NCI-H2029 treated with DMSO at 0.1 percent for 48 hours (cell line): ENCODE measurements at regions not wholly inside any gene's neighbourhood (a gene's known extent, or its start where the extent isn't known, plus 50 kb on each side); places are given as distances from the start of the nearest gene placed in this dataset.

Source experiments
- DNase-seq: peaks from one replicate; lab custom pipeline; 2025; lab: John Stamatoyannopoulos, UW

GRCh38 chr7:22676385-22676784 is 50.6 kb upstream of the IL6 start:
- DNase-seq: no peak

- DNase-seq: no peak
Measured at GRCh38 chr7:22675917-22676343, 51.1 kb upstream of the IL6 start.

- no peak for DNase-seq
Measured at GRCh38 chr7:22675421-22675820, 51.6 kb upstream of the IL6 start.

GRCh38 chr7:22672846-22673680 is 53.9 kb upstream of the IL6 start:
- no peak for DNase-seq

DNA sequence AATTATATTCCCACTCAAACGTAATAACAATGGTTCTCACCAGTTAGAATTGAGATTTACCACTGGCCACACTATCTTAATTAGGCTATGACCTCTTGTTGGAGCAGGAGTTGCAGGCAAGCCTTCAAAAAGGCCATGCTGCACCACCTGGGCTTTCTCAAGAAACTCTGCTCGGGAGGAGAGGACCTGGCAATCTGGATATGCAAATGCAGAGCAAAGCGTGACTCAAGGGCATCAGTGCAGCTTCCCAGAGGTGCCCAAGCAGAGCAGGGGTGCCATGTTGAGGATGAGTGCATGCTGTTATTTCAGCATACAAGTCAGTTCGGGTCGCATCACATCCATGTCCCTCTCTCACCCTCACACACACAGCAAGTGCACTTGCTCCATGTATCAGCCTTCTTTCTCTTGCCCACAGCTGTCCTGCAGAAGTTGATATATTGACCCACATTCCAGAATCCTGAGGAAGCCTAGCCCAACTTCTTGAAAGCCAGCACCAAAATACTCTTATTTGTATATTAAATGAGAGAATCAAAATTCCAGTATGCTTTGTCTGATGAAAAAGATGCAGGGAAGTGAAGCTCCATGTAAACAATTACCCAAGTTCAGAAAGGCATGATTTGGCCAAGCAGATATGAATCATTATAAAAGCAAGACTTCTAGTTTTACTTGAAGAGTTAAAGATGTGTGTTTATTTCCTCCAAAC is 55.7 kb upstream of the IL6 start:
- DNase-seq: no peak

- DNase-seq: no peak
Measured at GRCh38 chr7:22670422-22670815, 56.6 kb upstream of the IL6 start.

GRCh38 chr7:22669692-22670421 is 57.1 kb upstream of the IL6 start:
- DNase-seq: no peak

GRCh38 chr7:22668971-22669401 is 58.0 kb upstream of the IL6 start:
- DNase-seq: no peak

GRCh38 chr7:22667562-22668239 is 59.3 kb upstream of the IL6 start:
- no peak for DNase-seq

DNA sequence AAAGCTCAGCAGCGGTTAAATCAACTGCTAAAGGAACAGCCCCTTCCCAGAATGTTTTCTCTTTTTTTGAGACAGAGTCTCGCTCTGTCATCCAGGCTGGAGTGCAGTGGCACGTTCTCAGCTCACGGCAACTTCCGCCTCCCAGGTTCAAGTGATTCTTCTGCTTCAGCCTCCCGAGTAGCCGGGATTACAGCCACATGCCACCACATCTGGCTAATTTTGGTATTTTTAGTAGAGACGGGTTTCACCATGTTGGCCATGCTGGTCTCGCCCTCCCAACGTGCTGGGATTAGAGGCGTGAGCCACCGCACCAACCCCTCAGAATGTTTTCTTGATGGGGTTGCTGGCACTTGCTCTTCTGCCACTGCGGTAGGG is 59.8 kb upstream of the IL6 start:
- DNase-seq: no peak

GRCh38 chr7:22666732-22667131 is 60.3 kb upstream of the IL6 start:
- no peak for DNase-seq

DNA sequence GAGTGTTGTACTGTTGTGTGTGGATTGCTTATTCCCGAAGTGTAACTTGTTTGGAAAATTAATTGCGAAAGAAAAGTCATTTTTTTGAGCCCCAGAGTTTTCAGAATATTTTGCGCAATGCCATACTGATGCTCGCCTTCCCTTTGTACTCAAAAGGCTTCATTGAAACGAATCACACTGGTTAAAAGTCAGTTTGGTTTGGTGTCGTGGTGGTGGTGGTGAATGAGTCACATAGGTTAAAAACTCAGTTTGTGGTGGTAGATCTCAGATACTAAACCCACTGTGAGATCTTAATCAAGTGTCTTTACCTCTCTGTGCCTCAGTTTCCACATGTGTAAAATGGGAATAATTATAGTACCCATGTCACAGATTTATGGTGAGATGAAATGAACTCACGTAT is 61.1 kb upstream of the IL6 start:
- no peak for DNase-seq

GRCh38 chr7:22664988-22665798 is 61.8 kb upstream of the IL6 start:
- DNase-seq: no peak

DNA sequence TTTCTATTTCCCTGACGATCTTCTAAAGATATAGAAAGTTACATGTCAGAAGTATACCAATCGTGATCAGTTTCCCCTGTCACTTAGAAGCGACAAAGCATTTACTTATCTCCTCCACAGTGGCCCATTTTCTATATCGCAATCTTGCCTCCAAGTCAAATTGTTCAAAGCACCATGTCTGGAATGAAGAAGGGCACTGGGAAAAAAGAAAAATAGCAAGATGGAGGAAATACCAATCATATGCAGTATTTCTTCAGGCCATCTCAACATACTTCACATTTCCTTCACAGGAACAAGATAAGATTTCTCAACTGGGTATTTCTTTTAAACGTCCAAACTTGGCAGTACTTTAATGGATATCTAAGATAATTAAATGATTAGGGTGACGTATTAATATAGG is 63.3 kb upstream of the IL6 start:
- no peak for DNase-seq

GRCh38 chr7:22663357-22663718 is 63.7 kb upstream of the IL6 start:
- no peak for DNase-seq

GRCh38 chr7:22662556-22663356 is 64.2 kb upstream of the IL6 start:
- DNase-seq: no peak

DNA sequence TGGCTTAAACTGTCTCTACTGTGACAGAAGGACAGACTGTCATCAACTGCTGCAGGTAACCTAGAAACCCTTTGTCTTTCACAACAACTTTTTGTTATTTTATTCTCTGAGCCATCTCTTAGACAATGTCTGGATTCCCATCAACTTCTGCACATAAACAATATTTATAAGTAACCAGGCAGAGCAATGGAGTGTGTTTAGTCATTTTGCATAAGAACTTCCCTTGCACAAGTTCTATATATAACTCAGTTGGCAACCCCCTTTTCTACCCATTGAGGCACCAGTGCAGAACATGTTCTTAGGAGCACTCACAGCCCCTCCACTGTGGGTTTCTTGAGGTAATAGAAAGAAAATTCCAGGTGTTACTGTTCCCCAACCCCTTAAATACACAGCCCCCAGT is 65.0 kb upstream of the IL6 start:
- DNase-seq: no peak

- no peak for DNase-seq
Measured at GRCh38 chr7:22660732-22661131, 66.3 kb upstream of the IL6 start.

DNA sequence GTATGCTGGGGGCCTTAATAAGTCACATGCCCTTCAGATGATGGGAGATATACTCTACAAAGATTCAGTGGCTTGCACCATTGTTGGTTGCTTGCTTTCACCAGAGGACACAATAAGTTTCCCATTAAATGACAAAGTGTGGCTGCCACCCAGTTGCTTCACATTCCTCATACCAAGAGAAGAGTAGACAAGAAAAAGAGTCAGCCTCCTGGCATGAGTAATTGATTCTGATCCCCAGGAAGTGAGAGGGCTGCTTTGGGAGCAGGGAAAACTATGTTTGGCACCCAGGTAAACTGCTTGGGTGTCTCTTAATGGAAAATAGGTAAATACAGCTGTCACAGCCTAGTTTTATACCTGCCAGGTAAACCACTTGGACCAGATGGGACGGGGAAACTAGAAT is 66.7 kb upstream of the IL6 start:
- no peak for DNase-seq

DNA sequence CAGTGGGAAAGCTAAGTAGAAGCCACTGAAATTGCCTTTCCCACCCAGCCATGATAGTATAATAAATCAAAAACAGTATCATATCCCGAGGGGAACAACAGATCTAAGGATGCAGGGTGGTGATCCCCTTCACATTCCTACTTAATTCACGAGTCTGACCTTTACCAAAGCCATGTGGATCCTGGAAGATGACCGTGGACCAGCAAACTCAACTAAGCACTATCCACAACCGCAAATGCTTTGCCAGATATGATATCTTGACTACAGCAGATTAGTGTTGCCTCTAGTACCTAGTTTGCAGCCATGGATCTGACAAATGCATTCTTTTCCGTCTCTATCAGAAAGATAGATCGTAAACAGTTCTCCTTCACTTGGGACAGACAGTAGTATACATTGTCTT is 67.3 kb upstream of the IL6 start:
- DNase-seq: no peak

- DNase-seq: no peak
Measured at GRCh38 chr7:22658031-22658430, 69.0 kb upstream of the IL6 start.
